GM10248 (cell line): ENCODE measurements at regions not wholly inside any gene's neighbourhood (a gene's known extent, or its start where the extent isn't known, plus 50 kb on each side); places are given as distances from the start of the nearest gene placed in this dataset.

Experiments
- CTCF ChIA-PET: fragments of 300-600 bp; sonication (Branson Sonifier 250); formaldehyde crosslinking; extraction: SDS; loops from one replicate; lab custom pipeline; 2021; ENCODE audit warnings: antibody characterized with exemption; lab: Yijun Ruan, JAX
- POLR2A ChIA-PET: fragments of 350-650 bp; sonication (Branson Sonifier 250); formaldehyde crosslinking; extraction: SDS; loops from one replicate; lab custom pipeline; 2020; ENCODE audit warnings: antibody characterized with exemption; lab: Yijun Ruan, JAX
- DNase-seq: peaks from one replicate; pipeline ENCODE4 v3.0.0; 2012; ENCODE audit errors: extremely low spot score
- TF ChIP-seq, protein P1 (sequence below): IDR thresholded peaks from 2 replicates; pipeline ENCODE4 v1.5.1; 2012; ENCODE audit warnings: mild to moderate bottlenecking, low read depth; ENCODE audit errors: extremely low read depth, missing control alignments, control extremely low read depth

GRCh38 chr19:20416661-20417060, 148.9 kb downstream of the ZNF737 start:
- DNase-seq = no peak
- ChIA-PET POLR2A (no interaction called here), CTCF (no interaction called here)
- TF ChIP-seq, protein P1, sequence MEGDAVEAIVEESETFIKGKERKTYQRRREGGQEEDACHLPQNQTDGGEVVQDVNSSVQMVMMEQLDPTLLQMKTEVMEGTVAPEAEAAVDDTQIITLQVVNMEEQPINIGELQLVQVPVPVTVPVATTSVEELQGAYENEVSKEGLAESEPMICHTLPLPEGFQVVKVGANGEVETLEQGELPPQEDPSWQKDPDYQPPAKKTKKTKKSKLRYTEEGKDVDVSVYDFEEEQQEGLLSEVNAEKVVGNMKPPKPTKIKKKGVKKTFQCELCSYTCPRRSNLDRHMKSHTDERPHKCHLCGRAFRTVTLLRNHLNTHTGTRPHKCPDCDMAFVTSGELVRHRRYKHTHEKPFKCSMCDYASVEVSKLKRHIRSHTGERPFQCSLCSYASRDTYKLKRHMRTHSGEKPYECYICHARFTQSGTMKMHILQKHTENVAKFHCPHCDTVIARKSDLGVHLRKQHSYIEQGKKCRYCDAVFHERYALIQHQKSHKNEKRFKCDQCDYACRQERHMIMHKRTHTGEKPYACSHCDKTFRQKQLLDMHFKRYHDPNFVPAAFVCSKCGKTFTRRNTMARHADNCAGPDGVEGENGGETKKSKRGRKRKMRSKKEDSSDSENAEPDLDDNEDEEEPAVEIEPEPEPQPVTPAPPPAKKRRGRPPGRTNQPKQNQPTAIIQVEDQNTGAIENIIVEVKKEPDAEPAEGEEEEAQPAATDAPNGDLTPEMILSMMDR = no peak

GRCh38 chr19:20414120-20414519, 151.5 kb downstream of the ZNF737 start:
- no peak for DNase-seq
- POLR2A ChIA-PET = no interaction called here
- CTCF ChIA-PET = no interaction called here
- TF ChIP-seq, protein P1 = no peak

GRCh38 chr19:20413705-20414104, 151.9 kb downstream of the ZNF737 start:
- CTCF ChIA-PET = no interaction called here
- POLR2A ChIA-PET = no interaction called here
- TF ChIP-seq, protein P1 = no peak
- DNase-seq = no peak

GRCh38 chr19:20412846-20413245, 152.7 kb downstream of the ZNF737 start:
- CTCF ChIA-PET = no interaction called here
- TF ChIP-seq, protein P1 = no peak
- POLR2A ChIA-PET = no interaction called here
- no peak for DNase-seq

GRCh38 chr19:20397292-20397691, 168.3 kb downstream of the ZNF737 start:
- TF ChIP-seq, protein P1 = no peak
- POLR2A ChIA-PET = no interaction called here
- DNase-seq = no peak
- CTCF ChIA-PET = no interaction called here

- ChIA-PET POLR2A (no interaction called here), CTCF (no interaction called here)
- TF ChIP-seq, protein P1 = no peak
- DNase-seq = no peak
These were observed 176.8 kb downstream of the ZNF737 start for GRCh38 chr19:20388706-20389225.
